HEK293T (cell line): ENCODE measurements at regions not wholly inside any gene's neighbourhood (a gene's known extent, or its start where the extent isn't known, plus 50 kb on each side); places are given as distances from the start of the nearest gene placed in this dataset.

ENCODE experiments used
- CTCF ChIA-PET: fragments of 350-600 bp; formaldehyde crosslinking; extraction: SDS; loops from one replicate; lab custom pipeline; 2021; ENCODE audit warnings: antibody characterized with exemption, inconsistent platforms; lab: Yijun Ruan, JAX
- POLR2A ChIA-PET: fragments of 350-600 bp; formaldehyde crosslinking; extraction: SDS; loops from one replicate; lab custom pipeline; 2020; ENCODE audit warnings: antibody characterized with exemption, inconsistent platforms; lab: Yijun Ruan, JAX
- DNase-seq: peaks from one replicate; pipeline ENCODE4 v3.0.0; 2012; ENCODE audit warnings: mixed read lengths; ENCODE audit errors: extremely low spot score
- ARNT ChIP-seq: fragments of 450-650 bp; IDR thresholded peaks from 2 replicates; pipeline ENCODE4 v1.6.1; 2017; ENCODE audit warnings: mild to moderate bottlenecking
- BHLHE40 ChIP-seq: fragments of 450-650 bp; IDR thresholded peaks from 2 replicates; pipeline ENCODE4 v1.6.1; 2016; ENCODE audit warnings: mild to moderate bottlenecking, moderate library complexity, borderline replicate concordance
- CTBP1 ChIP-seq: fragments of 450-650 bp; IDR thresholded peaks from 2 replicates; pipeline ENCODE4 v1.6.1; 2016; ENCODE audit warnings: borderline replicate concordance
- ELF4 ChIP-seq: fragments of 450-650 bp; IDR thresholded peaks from 2 replicates; pipeline ENCODE4 v1.6.1; 2017; ENCODE audit warnings: antibody characterized with exemption
- FOXA1 ChIP-seq: fragments of 450-650 bp; IDR thresholded peaks from 2 replicates; pipeline ENCODE4 v1.6.1; 2016; ENCODE audit warnings: mild to moderate bottlenecking
- FOXK2 ChIP-seq: fragments of 450-650 bp; IDR thresholded peaks from 2 replicates; pipeline ENCODE4 v1.6.1; 2016; ENCODE audit warnings: mild to moderate bottlenecking
- FOXM1 ChIP-seq: fragments of 450-650 bp; IDR thresholded peaks from 2 replicates; pipeline ENCODE4 v1.6.1; 2017; ENCODE audit warnings: mild to moderate bottlenecking, borderline replicate concordance
- HDGF ChIP-seq: fragments of 450-650 bp; IDR thresholded peaks from 2 replicates; pipeline ENCODE4 v1.6.1; 2017; ENCODE audit warnings: antibody characterized with exemption, borderline replicate concordance
- L3MBTL2 ChIP-seq: fragments of 450-650 bp; conservative IDR thresholded peaks from 2 replicates; pipeline ENCODE4 v1.6.1; 2016; ENCODE audit warnings: mild to moderate bottlenecking
- LEF1 ChIP-seq: fragments of 450-650 bp; IDR thresholded peaks from 2 replicates; pipeline ENCODE4 v1.6.1; 2017; ENCODE audit warnings: mild to moderate bottlenecking, borderline replicate concordance
- NFRKB ChIP-seq: fragments of 450-650 bp; IDR thresholded peaks from 2 replicates; pipeline ENCODE4 v1.6.1; 2016; ENCODE audit warnings: mild to moderate bottlenecking, moderate library complexity
- SP1 ChIP-seq: fragments of 450-650 bp; IDR thresholded peaks from 2 replicates; pipeline ENCODE4 v1.6.1; 2017
- SUZ12 ChIP-seq: fragments of 450-650 bp; IDR thresholded peaks from 2 replicates; pipeline ENCODE4 v1.6.1; 2016; ENCODE audit warnings: mild to moderate bottlenecking
- TARDBP ChIP-seq: fragments of 450-650 bp; IDR thresholded peaks from 2 replicates; pipeline ENCODE4 v1.6.1; 2016
- ZNF384 ChIP-seq: fragments of 450-650 bp; IDR thresholded peaks from 2 replicates; pipeline ENCODE4 v1.6.1; 2016
- TF ChIP-seq, protein P1 (sequence below): fragments of 450-650 bp; IDR thresholded peaks from 2 replicates; pipeline ENCODE4 v1.6.1; 2016

DNA sequence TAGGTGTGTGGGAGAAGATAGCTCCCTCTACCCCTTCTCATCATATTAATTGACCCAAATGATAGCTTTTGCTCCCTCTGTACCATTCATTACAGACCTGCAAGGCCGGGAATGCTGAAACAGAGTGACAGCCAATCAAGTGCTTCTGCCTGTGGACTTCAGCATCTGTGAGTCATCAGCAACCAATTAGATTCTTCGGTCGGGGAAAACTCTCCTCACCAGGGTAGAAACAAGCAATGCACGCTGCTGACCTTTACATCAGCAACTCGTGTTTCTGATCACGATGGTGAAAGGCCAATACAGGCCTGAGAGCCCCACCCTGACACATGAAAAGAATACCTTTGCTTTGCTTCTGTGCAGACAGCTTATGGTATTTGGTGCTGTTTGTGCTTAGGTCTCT lies 347.2 kb upstream of the DDX53 start:
- peak; percentile 38 for DNase-seq
- CTCF ChIA-PET, result interaction anchor here (0.6 to 2.2 kb wide), 2 partner anchors 14 to 198 kb away, joined by 3 to 11 read pairs; no protein-coding TSS in a partner anchor
- POLR2A ChIA-PET, result no interaction called here

DNA sequence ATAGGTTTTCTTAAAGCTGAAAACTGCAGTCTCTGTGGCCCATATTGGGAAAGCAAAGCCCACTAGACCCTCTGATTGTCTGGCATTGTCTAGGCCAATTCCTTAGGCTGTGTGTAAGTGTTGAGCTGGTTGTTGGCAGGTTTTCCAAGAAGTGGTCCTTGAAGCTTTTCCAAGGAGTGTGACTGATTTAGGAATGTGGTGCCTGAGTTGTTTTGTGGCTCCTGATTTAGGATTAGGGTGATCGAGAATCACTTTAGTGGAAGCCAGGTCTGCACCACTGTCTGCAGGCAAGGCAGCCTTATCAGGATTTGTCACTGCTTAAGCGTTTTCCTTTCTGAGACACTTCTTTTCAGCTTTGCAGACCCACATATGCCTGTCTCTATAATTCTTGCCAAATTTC lies 339.0 kb upstream of the DDX53 start:
- ChIA-PET POLR2A (no interaction called here), CTCF (no interaction called here)
- no peak for DNase-seq
- TF ChIP-seq SP1, result no peak
- no peak for TF ChIP-seq FOXA1
- TF ChIP-seq, protein P1, sequence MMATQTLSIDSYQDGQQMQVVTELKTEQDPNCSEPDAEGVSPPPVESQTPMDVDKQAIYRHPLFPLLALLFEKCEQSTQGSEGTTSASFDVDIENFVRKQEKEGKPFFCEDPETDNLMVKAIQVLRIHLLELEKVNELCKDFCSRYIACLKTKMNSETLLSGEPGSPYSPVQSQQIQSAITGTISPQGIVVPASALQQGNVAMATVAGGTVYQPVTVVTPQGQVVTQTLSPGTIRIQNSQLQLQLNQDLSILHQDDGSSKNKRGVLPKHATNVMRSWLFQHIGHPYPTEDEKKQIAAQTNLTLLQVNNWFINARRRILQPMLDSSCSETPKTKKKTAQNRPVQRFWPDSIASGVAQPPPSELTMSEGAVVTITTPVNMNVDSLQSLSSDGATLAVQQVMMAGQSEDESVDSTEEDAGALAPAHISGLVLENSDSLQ, result no peak
- no peak for TF ChIP-seq ELF4
- no peak for TF ChIP-seq TARDBP
- TF ChIP-seq LEF1, result no peak
- TF ChIP-seq L3MBTL2, result no peak
- no peak for TF ChIP-seq NFRKB
- TF ChIP-seq ZNF384, result no peak
- no peak for TF ChIP-seq CTBP1
- no peak for TF ChIP-seq HDGF
- no peak for TF ChIP-seq FOXM1
- no peak for TF ChIP-seq BHLHE40
- TF ChIP-seq ARNT, result no peak
- TF ChIP-seq FOXK2, result no peak
- no peak for TF ChIP-seq SUZ12

More for the DNA sequence above, 347.2 kb upstream of the DDX53 start:
- TF ChIP-seq NFRKB, result no peak
- TF ChIP-seq ELF4, result no peak
- no peak for TF ChIP-seq SUZ12
- no peak for TF ChIP-seq BHLHE40

DNA sequence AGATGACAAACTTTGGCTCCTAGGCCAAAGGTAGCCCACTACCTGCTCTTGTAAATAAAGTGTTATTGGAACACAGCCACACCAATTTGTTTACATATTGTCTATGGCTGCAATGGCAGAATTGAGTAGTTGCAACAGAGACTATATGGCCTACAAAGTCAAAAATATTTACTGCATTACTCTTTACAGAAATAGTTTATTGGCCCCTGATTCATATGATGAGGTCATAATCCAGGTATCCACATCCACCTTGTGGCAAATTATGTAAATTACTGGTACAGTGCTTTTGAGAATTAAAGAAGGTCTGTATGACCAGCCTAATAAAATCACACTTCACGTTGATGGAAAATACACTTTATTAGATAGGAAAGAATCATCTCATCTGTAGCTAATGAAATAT lies 337.0 kb upstream of the DDX53 start:
- DNase-seq, result no peak
- ChIA-PET CTCF (no interaction called here), POLR2A (no interaction called here)
- TF ChIP-seq FOXK2, result no peak
- TF ChIP-seq SUZ12, result no peak
- no peak for TF ChIP-seq ZNF384
- no peak for TF ChIP-seq SP1
- TF ChIP-seq FOXM1, result no peak
- TF ChIP-seq, protein P1, result no peak
- no peak for TF ChIP-seq LEF1
- TF ChIP-seq TARDBP, result no peak
- no peak for TF ChIP-seq ELF4
- TF ChIP-seq L3MBTL2, result no peak
- no peak for TF ChIP-seq HDGF
- TF ChIP-seq FOXA1, result no peak
- no peak for TF ChIP-seq CTBP1
- TF ChIP-seq NFRKB, result no peak
- no peak for TF ChIP-seq BHLHE40
- TF ChIP-seq ARNT, result no peak

DNA sequence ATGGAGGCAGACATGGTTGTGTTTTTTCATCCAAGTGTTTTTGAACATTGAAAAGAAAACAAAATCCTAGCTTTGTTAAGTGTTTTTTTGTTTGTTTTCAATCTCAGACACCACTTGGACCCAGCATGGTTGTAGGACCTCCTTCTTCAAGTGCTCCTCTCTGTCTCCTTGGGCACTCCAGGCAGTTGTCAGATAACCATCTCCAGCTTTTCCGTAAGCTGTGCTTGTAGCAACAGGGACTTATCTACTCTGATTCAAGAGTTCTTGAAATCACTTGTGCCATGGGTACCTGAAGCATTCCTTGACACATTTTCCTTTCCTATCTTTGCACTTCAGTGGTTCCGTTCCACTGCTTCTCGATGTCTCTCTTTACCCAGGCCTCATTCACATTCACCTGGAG lies 334.9 kb upstream of the DDX53 start:
- no peak for DNase-seq
- POLR2A ChIA-PET, result no interaction called here

DNA sequence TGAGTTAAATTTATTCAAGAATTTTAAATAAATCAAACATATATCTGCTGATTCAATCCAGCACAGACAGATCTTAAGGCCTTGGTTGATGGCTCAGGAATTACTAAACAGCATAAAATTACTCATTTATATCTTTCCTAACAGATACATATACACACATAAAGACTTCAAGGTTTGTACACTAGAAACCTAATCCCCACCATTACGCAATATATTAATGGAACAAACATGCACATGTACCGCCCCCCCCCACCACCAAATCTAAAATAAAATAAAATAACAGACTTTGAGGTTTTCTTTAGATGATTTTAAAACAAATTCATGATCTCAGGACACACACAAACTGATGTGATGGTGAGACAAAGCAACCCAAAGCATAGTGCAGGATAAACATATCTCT lies 333.9 kb upstream of the DDX53 start:
- ChIA-PET CTCF (interaction anchor here (1.3 to 1.6 kb wide), 2 partner anchors 13 to 21 kb away, joined by 4 to 11 read pairs; no protein-coding TSS in a partner anchor), POLR2A (no interaction called here)
- no peak for DNase-seq
- TF ChIP-seq FOXM1, result no peak
- no peak for TF ChIP-seq HDGF
- TF ChIP-seq, protein P1, result no peak
- no peak for TF ChIP-seq FOXA1
- no peak for TF ChIP-seq ZNF384
- TF ChIP-seq FOXK2, result no peak
- TF ChIP-seq ARNT, result no peak
- TF ChIP-seq LEF1, result no peak
- no peak for TF ChIP-seq SP1
- no peak for TF ChIP-seq NFRKB
- no peak for TF ChIP-seq SUZ12
- no peak for TF ChIP-seq ELF4
- no peak for TF ChIP-seq TARDBP
- no peak for TF ChIP-seq CTBP1
- no peak for TF ChIP-seq BHLHE40
- no peak for TF ChIP-seq L3MBTL2

More for the DNA sequence above, 334.9 kb upstream of the DDX53 start:
- CTCF ChIA-PET, result no interaction called here
- TF ChIP-seq SUZ12 (no peak), SP1 (no peak), FOXK2 (no peak), ARNT (no peak), BHLHE40 (no peak), HDGF (no peak), FOXM1 (no peak), ELF4 (no peak)

DNA sequence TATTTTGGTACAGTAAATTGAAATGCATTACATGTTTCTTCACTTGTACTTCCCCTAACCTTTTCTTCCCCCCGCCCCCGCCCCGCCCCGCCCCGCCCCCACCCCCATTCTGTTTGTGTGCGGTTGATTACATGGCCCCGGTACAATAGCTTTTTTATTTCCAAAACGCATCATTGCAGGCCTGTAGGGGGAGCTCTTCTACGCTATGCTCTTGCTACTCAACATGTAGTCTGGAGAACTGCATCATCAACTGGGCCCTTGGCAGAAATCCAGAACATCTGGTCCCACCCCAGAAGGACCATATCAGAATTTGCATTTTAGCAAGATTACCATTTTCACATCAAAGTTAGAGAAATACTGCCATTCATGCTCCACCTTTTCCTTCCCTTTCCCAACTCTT lies 333.3 kb upstream of the DDX53 start:
- ChIA-PET CTCF (interaction anchor here (0.6 to 1.6 kb wide), 3 partner anchors 13 to 86 kb away, joined by 3 to 11 read pairs (median 4); no protein-coding TSS in a partner anchor), POLR2A (no interaction called here)
- TF ChIP-seq SUZ12, result no peak
- TF ChIP-seq FOXM1, result no peak
- TF ChIP-seq, protein P1, result no peak
- no peak for TF ChIP-seq L3MBTL2
- no peak for TF ChIP-seq HDGF
- TF ChIP-seq ARNT, result no peak
- no peak for TF ChIP-seq FOXA1
- TF ChIP-seq ELF4, result no peak
- TF ChIP-seq CTBP1, result no peak
- TF ChIP-seq LEF1, result no peak
- no peak for TF ChIP-seq ZNF384
- TF ChIP-seq TARDBP, result no peak
- no peak for TF ChIP-seq SP1
- no peak for TF ChIP-seq FOXK2
- TF ChIP-seq NFRKB, result no peak
- DNase-seq, result peak; percentile 48
